ENCODE measurements at regions not wholly inside any gene's neighbourhood (a gene's known extent, or its start where the extent isn't known, plus 50 kb on each side); places are given as distances from the start of the nearest gene placed in this dataset.

- H3K4me3 ChIP-seq (replicated peaks in 1 of 2; ENCODE audit: low read depth in 2 of 2, low read length in 2 of 2) = no peak overlapping the region
- DNase-seq (ENCODE audit: low read depth in 2 of 2) = no peak
- TF ChIP-seq CTCF (IDR thresholded peaks at IDR 0.05; ENCODE audit: low read depth, low read length) = no peak
Observed at GRCh38 chr7:136070736-136071505, 93.8 kb upstream of the MTPN start.

GRCh38 chr7:136069840-136070529, 92.8 kb upstream of the MTPN start:
- no peak for TF ChIP-seq CTCF (IDR thresholded peaks at IDR 0.05; ENCODE audit: low read depth, low read length)
- no peak for DNase-seq (ENCODE audit: low read depth in 2 of 2)
- no peak overlapping the region for H3K4me3 ChIP-seq (replicated peaks in 1 of 2; ENCODE audit: low read depth in 2 of 2, low read length in 2 of 2)

GRCh38 chr7:136067277-136067676, 90.1 kb upstream of the MTPN start:
- H3K4me3 ChIP-seq (replicated peaks in 1 of 2; ENCODE audit: low read depth in 2 of 2, low read length in 2 of 2) = no peak overlapping the region
- DNase-seq (ENCODE audit: low read depth in 2 of 2) = no peak
- TF ChIP-seq CTCF (IDR thresholded peaks at IDR 0.05; ENCODE audit: low read depth, low read length) = no peak

GRCh38 chr7:136066304-136067143, 89.4 kb upstream of the MTPN start:
- no peak for DNase-seq (ENCODE audit: low read depth in 2 of 2)
- TF ChIP-seq CTCF (IDR thresholded peaks at IDR 0.05; ENCODE audit: low read depth, low read length) = no peak

GRCh38 chr7:136064627-136065237, 87.6 kb upstream of the MTPN start:
- H3K4me3 ChIP-seq (replicated peaks in 1 of 2; ENCODE audit: low read depth in 2 of 2, low read length in 2 of 2) = no peak overlapping the region
- no peak for TF ChIP-seq CTCF (IDR thresholded peaks at IDR 0.05; ENCODE audit: low read depth, low read length)
- DNase-seq (ENCODE audit: low read depth in 2 of 2) = no peak

More at GRCh38 chr7:136066304-136067143, 89.4 kb upstream of the MTPN start:
- no peak overlapping the region for H3K4me3 ChIP-seq (replicated peaks in 1 of 2; ENCODE audit: low read depth in 2 of 2, low read length in 2 of 2)

GRCh38 chr7:136064081-136064480, 86.9 kb upstream of the MTPN start:
- no peak overlapping the region for H3K4me3 ChIP-seq (replicated peaks in 1 of 2; ENCODE audit: low read depth in 2 of 2, low read length in 2 of 2)
- TF ChIP-seq CTCF (IDR thresholded peaks at IDR 0.05; ENCODE audit: low read depth, low read length) = no peak
- no peak for DNase-seq (ENCODE audit: low read depth in 2 of 2)
